Testis (tissue), 2 donors: ENCODE measurements at regions not wholly inside any gene's neighbourhood (a gene's known extent, or its start where the extent isn't known, plus 50 kb on each side); places are given as distances from the start of the nearest gene placed in this dataset.

Source experiments
- DNase-seq: peaks from one replicate; pipeline ENCODE4 v3.0.0-alpha.2; 2019
- H3K27ac ChIP-seq, 2 donors: fragments of 200-600 bp; sonication (generic); one replicate each; pipeline ENCODE4 v1.5.1; 2019
- H3K27me3 ChIP-seq: fragments of 200-600 bp; sonication (generic); one replicate; pipeline ENCODE4 v1.5.1; 2019
- H3K36me3 ChIP-seq: fragments of 200-600 bp; sonication (generic); one replicate; pipeline ENCODE4 v1.5.1; 2017; ENCODE audit warnings: low read depth; ENCODE audit errors: missing control alignments
- H3K4me1 ChIP-seq: fragments of 200-600 bp; sonication (generic); one replicate; pipeline ENCODE4 v1.5.1; 2019
- H3K4me3 ChIP-seq, 2 donors: fragments of 200-600 bp; sonication (generic); one replicate each; pipeline ENCODE4 v1.5.1; 2017 to 2019
- H3K9me3 ChIP-seq: fragments of 200-600 bp; sonication (generic); one replicate; pipeline ENCODE4 v1.5.1; 2017
- CTCF ChIP-seq, 3 experiments: fragments of 450-650 bp in 2 of 3; fragments of 200-600 bp in 1 of 3; sonication (generic) in 1 of 3; IDR thresholded peaks; one replicate each; pipeline ENCODE4 v1.5.1; 2016 to 2019; ENCODE audit warnings: antibody characterized with exemption in 3 of 3, mild to moderate bottlenecking in 2 of 3, moderate library complexity in 1 of 3
- POLR2A ChIP-seq: fragments of 450-650 bp; IDR thresholded peaks from one replicate; pipeline ENCODE4 v1.6.1; 2017; ENCODE audit warnings: antibody characterized with exemption, mild to moderate bottlenecking, moderate library complexity
- WGBS, 2 donors: methylation state at CpG; one replicate each; pipeline ENCODE4 v1.1.5; 2018; 5-methylcytosine and 5-hydroxymethylcytosine counted together
- intact Hi-C: fragments of 100-400 bp; cut with DNase I; formaldehyde crosslinking; loops from one replicate; pipeline ENCODE4 v1.15.1; 2023; ENCODE audit warnings: low total_unique reads

- TF ChIP-seq CTCF (IDR thresholded peaks at IDR 0.05) = no peak
- no peak for TF ChIP-seq POLR2A
- no peaks in the 10 kb centered on the region for H3K9me3 ChIP-seq
- H3K4me1 ChIP-seq = no peaks in the 10 kb centered on the region
- no peaks in the 10 kb centered on the region for H3K27me3 ChIP-seq
- no peak for DNase-seq
- no peak overlapping the region for H3K4me3 ChIP-seq
- 67 to 81% methylated on average over 4 of the region's 4 CpGs for WGBS, 2 donors
- intact Hi-C loops = no loop called here
- H3K27ac ChIP-seq = no peak overlapping the region
- H3K36me3 ChIP-seq = no peaks in the 10 kb centered on the region
Measured at GRCh38 chr18:27235218-27235870, 50.2 kb upstream of the CHST9 start.
